HG02798 (cell line): ENCODE measurements at regions not wholly inside any gene's neighbourhood (a gene's known extent, or its start where the extent isn't known, plus 50 kb on each side); places are given as distances from the start of the nearest gene placed in this dataset.
"Not testable (repeated sequence)": the region's sequence is repeated elsewhere in the genome, so short reads cannot be mapped to it uniquely, and the experiment has no call there.

Source experiments
- ATAC-seq: cut with Tn5 transposase; IDR thresholded peaks from one replicate; pipeline ENCODE4 v1.9.1; 2021; ENCODE audit warnings: mild to moderate bottlenecking; ENCODE audit not compliant: unreplicated experiment, poor library complexity

GRCh38 chr9:15113288-15113687 lies 193.7 kb downstream of the TTC39B start:
- ATAC-seq = no peak

GRCh38 chr9:15111071-15111470 lies 195.9 kb downstream of the TTC39B start:
- no peak for ATAC-seq

- peak; percentile 90 for ATAC-seq
Measured at GRCh38 chr9:15104826-15105420, 194.7 kb upstream of the FREM1 start.

DNA sequence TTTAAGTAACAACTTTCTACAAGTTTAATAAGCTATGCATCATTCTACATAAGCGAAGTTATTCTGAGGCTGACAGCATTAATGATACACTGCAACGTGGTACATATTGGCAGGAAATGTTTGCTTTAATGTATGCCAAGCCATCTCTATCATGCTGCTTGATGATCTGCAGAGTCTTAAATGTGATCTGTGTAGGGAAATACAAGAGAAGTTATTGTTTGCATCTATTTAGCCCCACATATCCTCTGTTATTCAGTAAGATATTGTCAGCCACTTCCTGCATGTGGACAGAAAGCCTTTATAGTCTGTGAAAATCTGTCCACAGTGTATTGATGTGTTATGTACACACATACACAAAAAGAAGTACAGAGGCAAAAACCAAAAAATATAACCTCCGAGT lies 193.1 kb upstream of the FREM1 start:
- ATAC-seq = no peak

DNA sequence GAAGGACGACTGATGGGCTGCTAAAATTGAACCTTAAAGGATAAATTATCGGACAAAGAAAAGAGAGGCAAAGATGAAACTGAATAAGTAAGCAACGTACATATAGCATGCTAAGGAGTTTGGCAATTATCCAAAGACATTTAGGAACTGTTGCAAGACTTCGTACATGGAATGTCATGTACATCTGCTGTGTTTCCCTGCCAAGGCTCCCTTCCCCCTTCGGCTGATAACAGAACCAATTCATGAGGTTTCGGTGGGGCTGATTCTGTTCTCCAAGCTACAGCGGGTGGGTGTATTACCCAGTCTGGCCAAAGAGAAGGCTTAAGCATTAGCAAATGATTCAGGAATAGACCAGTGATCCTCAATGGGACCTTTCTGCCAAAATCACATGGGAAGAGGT lies 190.9 kb upstream of the FREM1 start:
- ATAC-seq = no peak

GRCh38 chr9:15100571-15100970 lies 190.3 kb upstream of the FREM1 start:
- ATAC-seq = no peak

GRCh38 chr9:15096972-15097371 lies 186.7 kb upstream of the FREM1 start:
- ATAC-seq = no peak

DNA sequence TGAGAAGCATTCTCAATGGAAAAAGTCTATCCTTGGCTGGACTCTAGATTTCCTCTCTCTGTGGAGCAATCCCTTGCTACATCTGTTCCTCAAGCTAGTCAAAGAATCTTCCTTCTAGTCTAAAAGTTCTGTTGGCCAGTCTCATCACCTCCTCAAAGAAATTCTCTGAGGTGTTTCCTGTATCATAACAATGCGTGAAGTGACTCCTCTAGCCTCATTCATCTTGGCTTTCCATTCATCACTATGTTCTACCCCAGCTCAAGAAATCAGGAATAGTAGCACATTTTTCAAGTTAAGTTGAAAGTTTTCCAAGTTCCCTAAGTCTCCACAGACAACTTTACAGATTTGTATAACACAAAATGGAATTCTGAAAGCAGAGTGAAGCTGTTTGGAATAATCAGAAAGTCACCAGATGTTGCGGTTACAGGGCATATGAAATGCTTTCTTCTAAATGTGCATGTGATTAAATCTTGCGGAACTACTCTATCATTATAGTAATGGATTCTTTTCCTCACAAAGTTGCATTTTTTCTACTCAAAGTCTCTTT lies 176.6 kb upstream of the FREM1 start:
- ATAC-seq = no peak

DNA sequence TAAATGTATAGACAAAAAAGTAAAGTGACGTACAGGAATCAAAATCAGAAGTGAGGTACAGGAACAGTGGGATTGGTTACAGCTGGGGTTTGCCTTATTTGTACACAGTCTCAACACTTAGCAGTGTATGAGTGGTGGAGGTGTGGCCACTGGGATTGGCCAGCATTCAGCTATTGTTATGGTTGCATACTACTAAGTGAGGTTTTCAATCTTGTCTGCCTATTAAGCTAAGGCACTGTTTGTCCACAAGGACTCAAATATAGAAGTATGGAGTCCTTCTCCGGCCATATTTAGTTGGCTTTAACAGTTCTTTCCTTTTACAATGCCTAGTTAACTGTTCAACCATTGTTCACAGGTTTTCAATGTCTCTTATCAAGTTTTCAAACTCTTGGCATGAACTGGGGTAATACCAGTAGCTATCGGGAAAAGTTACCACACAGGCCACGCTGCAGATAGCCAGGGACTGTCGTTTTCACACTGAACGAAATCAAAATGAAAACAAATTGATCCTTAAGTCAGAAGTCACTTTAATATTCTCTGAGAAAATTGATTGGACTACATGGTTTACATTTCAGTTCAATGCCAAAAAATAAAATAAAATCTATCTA lies 176.0 kb upstream of the FREM1 start:
- ATAC-seq = no peak

- ATAC-seq = no peak
Measured at GRCh38 chr9:15081021-15081753, 171.0 kb upstream of the FREM1 start.

GRCh38 chr9:15080401-15080800 lies 170.2 kb upstream of the FREM1 start:
- ATAC-seq = no peak

DNA sequence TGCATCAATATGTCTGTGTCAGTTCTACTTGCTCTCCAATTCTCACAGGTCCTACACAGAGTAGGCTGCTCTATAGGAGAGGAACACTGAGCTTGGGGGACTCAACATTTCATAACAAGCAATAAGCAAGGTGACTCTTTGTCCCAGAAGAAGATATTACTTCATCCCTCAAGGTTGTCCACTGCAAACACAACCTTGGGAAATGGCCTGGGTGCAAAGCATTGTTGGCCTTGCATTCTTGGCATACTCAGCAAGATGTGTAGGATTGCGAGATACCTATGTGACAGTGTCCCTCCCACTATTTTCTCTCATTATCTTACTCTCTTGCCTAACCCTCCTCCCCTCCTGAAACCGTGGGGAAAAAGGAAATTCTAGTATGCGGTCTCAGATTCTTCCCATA lies 169.8 kb upstream of the FREM1 start:
- no peak for ATAC-seq

GRCh38 chr9:15077946-15078729 lies 167.9 kb upstream of the FREM1 start:
- ATAC-seq = no peak

- ATAC-seq = no peak
Measured at GRCh38 chr9:15073620-15074019, 163.4 kb upstream of the FREM1 start.

DNA sequence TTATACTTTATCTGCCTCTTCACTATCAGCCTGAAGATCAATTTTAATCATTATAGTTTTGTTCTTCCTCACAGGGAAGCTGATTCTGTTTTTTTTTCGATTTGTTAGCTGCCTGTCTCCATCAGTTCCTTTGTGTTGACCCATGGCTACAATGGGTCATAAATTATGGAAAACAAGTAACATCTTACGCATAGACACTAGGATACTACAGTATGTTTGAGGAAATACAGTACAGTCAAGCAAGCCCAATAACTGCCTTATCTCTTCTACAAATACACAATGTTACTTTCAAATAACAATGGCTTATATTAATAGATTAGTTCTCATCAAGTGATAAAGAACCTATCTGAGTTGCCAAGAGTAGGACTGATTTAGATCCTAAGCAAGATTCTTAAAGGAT lies 160.5 kb upstream of the FREM1 start:
- no peak for ATAC-seq

- ATAC-seq = no peak
Measured at GRCh38 chr9:15069106-15069505, 158.9 kb upstream of the FREM1 start.

DNA sequence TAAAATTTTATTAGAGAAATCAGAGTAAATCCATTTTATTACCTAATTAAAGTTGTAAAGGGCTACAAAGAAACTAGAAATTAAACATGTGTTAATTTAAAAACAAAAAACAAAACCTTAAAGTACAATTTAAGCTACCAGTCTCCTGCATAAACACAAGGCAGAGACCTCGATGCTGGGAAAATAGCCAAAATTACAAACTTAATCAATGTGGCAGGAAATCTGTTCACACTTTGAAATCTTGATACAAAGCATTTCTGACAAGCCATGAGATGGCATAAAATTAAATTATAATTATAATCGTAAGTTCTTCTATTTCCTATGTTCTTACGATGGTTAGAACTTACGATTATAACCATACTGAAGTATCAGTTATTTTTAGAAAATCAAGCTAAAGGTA lies 158.0 kb upstream of the FREM1 start:
- ATAC-seq = no peak

- no peak for ATAC-seq
Measured at GRCh38 chr9:15059003-15059402, 148.8 kb upstream of the FREM1 start.

DNA sequence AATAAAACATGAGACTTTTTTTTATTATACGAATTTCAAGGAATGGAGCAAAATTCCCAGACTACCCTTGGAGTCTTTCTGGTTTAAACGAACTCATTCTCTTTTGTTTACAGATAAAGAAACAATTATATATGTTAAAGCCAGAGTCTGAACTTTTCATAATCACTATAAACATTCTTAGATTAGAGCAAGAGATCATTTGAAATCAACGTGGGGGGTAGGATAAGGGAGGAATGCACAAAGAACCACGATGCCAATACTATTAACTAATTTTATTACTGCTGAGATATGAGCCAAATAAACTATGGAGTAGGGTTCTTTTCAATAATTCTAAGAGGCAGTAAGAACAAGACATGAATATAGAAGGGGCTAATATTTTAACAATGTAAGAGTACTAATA lies 148.0 kb upstream of the FREM1 start:
- ATAC-seq = no peak

DNA sequence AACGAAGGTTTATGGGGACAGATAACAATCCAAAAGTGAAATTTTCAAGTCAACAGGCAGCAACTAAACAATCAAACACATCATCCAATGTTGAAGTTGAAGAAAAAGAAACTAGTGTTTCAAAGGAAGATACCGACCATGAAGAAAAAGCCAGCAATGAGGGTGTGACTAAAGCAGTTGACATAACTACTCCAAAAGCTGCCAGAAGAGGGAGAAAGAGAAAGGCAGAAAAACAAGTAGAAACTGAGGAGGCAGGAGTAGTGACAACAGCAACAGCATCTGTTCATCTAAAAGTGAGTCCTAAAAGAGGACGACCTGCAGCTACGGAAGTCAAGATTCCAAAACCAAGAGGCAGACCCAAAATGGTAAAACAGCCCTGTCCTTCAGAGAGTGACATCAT lies 145.1 kb upstream of the FREM1 start:
- ATAC-seq = not testable (repeated sequence)

DNA sequence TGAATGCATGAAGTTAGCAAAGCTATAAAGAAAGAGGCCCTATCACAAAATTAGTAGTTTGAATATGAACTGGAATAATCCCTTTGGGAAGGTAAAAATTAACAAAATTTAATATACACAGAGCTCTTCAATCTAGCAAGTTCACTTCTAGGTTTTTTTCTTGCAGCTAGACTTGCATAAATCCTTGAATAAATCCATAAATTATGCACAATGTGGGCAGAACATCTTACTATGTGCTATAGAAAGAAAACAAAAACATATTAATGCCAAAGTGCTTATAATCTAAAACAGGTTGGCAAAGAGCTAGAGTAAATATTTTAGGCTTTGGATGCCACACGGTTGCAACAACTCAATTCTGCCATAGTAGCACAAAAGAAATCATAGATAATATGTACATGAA lies 138.5 kb upstream of the FREM1 start:
- ATAC-seq = no peak
